ENCODE measurements at regions not wholly inside any gene's neighbourhood (a gene's known extent, or its start where the extent isn't known, plus 50 kb on each side); places are given as distances from the start of the nearest gene placed in this dataset.
A peak's percentile ranks its signal among the peaks of the same experiment; 100 is the strongest.

- intact Hi-C loops (cut with DNase I; ENCODE audit: low total_unique reads): no loop called here
- H3K27me3 ChIP-seq: no peaks in the 10 kb centered on the region
- no peaks in the 10 kb centered on the region for H3K9me3 ChIP-seq
- no peak overlapping the region for H3K27ac ChIP-seq
- H3K4me1 ChIP-seq: no peaks in the 10 kb centered on the region
- no peaks in the 10 kb centered on the region for H3K36me3 ChIP-seq
- DNase-seq: no peak
- H3K4me3 ChIP-seq: no peak overlapping the region
- TF ChIP-seq POLR2A (IDR thresholded peaks at IDR 0.05): no peak
- 94 to 100% (median 98%) methylated on average over 2 of the region's 2 CpGs for WGBS, 5 donors
Measured at GRCh38 chr2:75324141-75324540, 124.8 kb upstream of the TACR1 start.

GRCh38 chr2:75321599-75321922 is 122.2 kb upstream of the TACR1 start:
- no peaks in the 10 kb centered on the region for H3K9me3 ChIP-seq
- DNase-seq: no peak
- no peaks in the 10 kb centered on the region for H3K4me1 ChIP-seq
- no peaks in the 10 kb centered on the region for H3K27me3 ChIP-seq
- no peak overlapping the region for H3K4me3 ChIP-seq
- TF ChIP-seq CTCF (IDR thresholded peaks at IDR 0.05) (no peak), POLR2AphosphoS5 (IDR thresholded peaks at IDR 0.05) (no peak), POLR2A (IDR thresholded peaks at IDR 0.05) (no peak)
- no peaks in the 10 kb centered on the region for H3K36me3 ChIP-seq
- H3K27ac ChIP-seq: no peak overlapping the region
- 19 to 36% (median 32%) methylated on average over 1 to 2 of the region's 2 CpGs for whole genome bisulfite sequencing, 5 donors
- intact Hi-C loops (cut with DNase I; ENCODE audit: low total_unique reads): no loop called here

- no peaks in the 10 kb centered on the region for H3K4me1 ChIP-seq
- H3K27me3 ChIP-seq: no peaks in the 10 kb centered on the region
- peak in 1 of 2 donors; percentile 25 for DNase-seq
- TF ChIP-seq POLR2AphosphoS5 (IDR thresholded peaks at IDR 0.05): no peak
- no peak for TF ChIP-seq EP300 (IDR thresholded peaks at IDR 0.05)
- no peak for TF ChIP-seq POLR2A (IDR thresholded peaks at IDR 0.05)
- no peak for TF ChIP-seq CTCF (IDR thresholded peaks at IDR 0.05)
- H3K4me3 ChIP-seq: no peak overlapping the region
- H3K36me3 ChIP-seq: no peaks in the 10 kb centered on the region
- no peaks in the 10 kb centered on the region for H3K9me3 ChIP-seq
- intact Hi-C loops (cut with DNase I; ENCODE audit: low total_unique reads): no loop called here
- 65 to 85% (median 79%) methylated on average over 4 of the region's 4 CpGs for WGBS, 5 donors
- no peak overlapping the region for H3K27ac ChIP-seq
Measured at GRCh38 chr2:75320898-75321598, 121.7 kb upstream of the TACR1 start.

GRCh38 chr2:75319951-75320350 is 120.6 kb upstream of the TACR1 start:
- DNase-seq: no peak
- Histone ChIP-seq H3K36me3 (no peaks in the 10 kb centered on the region), H3K27ac (no peak overlapping the region), H3K4me3 (no peak overlapping the region), H3K4me1 (no peaks in the 10 kb centered on the region), H3K27me3 (no peaks in the 10 kb centered on the region), H3K9me3 (no peaks in the 10 kb centered on the region)
- 59 to 72% (median 69%) methylated on average over 2 of the region's 2 CpGs for WGBS, 5 donors
- intact Hi-C loops (cut with DNase I; ENCODE audit: low total_unique reads): no loop called here
- TF ChIP-seq POLR2AphosphoS5 (IDR thresholded peaks at IDR 0.05) (no peak), POLR2A (IDR thresholded peaks at IDR 0.05) (no peak), CTCF (IDR thresholded peaks at IDR 0.05) (no peak), EP300 (IDR thresholded peaks at IDR 0.05) (no peak)

- Histone ChIP-seq H3K9me3 (no peaks in the 10 kb centered on the region), H3K36me3 (no peaks in the 10 kb centered on the region), H3K4me3 (no peak overlapping the region), H3K27ac (no peak overlapping the region), H3K27me3 (no peaks in the 10 kb centered on the region), H3K4me1 (no peaks in the 10 kb centered on the region)
- TF ChIP-seq CTCF (IDR thresholded peaks at IDR 0.05): no peak
- TF ChIP-seq EP300 (IDR thresholded peaks at IDR 0.05): no peak
- no peak for TF ChIP-seq POLR2AphosphoS5 (IDR thresholded peaks at IDR 0.05)
- TF ChIP-seq POLR2A (IDR thresholded peaks at IDR 0.05): no peak
- WGBS, 5 donors: 79 to 95% (median 86%) methylated on average over 1 of the region's 1 CpG
- no peak for DNase-seq
- intact Hi-C loops (cut with DNase I; ENCODE audit: low total_unique reads): no loop called here
Measured at GRCh38 chr2:75317802-75318201, 118.5 kb upstream of the TACR1 start.

Data from stomach (tissue), 8 donors.